Esophagus (tissue), 2 donors: ENCODE measurements at regions not wholly inside any gene's neighbourhood (a gene's known extent, or its start where the extent isn't known, plus 50 kb on each side); places are given as distances from the start of the nearest gene placed in this dataset.
"Not testable (repeated sequence)": the region's sequence is repeated elsewhere in the genome, so short reads cannot be mapped to it uniquely, and the experiment has no call there.

Source experiments
- H3K27ac ChIP-seq, 2 donors: one replicate each; pipeline ENCODE4 v1.5.1; 2013; ENCODE audit warnings: low read depth in 2 of 2, mild to moderate bottlenecking in 2 of 2, inconsistent platforms in 1 of 2, low read length in 1 of 2, moderate library complexity in 1 of 2
- H3K27me3 ChIP-seq, 2 donors: one replicate each; pipeline ENCODE4 v1.6.1; 2013; ENCODE audit warnings: low read length in 2 of 2, control low read depth in 1 of 2, mild to moderate bottlenecking in 1 of 2; ENCODE audit not compliant: insufficient read depth in 2 of 2, control insufficient read depth in 1 of 2
- H3K36me3 ChIP-seq, 2 donors: one replicate each; pipeline ENCODE4 v1.6.1; 2013; ENCODE audit warnings: low read length in 1 of 2; ENCODE audit not compliant: control insufficient read depth in 2 of 2, insufficient read depth in 2 of 2
- H3K4me1 ChIP-seq, 2 donors: one replicate each; pipeline ENCODE4 v1.6.1; 2013; ENCODE audit warnings: low read length in 1 of 2; ENCODE audit not compliant: control insufficient read depth in 2 of 2, insufficient read depth in 2 of 2
- H3K4me3 ChIP-seq, 2 donors: one replicate each; pipeline ENCODE4 v1.5.1; 2013; ENCODE audit warnings: low read length in 2 of 2, mild to moderate bottlenecking in 2 of 2, low read depth in 1 of 2, moderate library complexity in 1 of 2
- H3K9me3 ChIP-seq, 2 donors: one replicate each; pipeline ENCODE4 v1.6.1; 2013; ENCODE audit warnings: mild to moderate bottlenecking in 2 of 2, low read depth in 1 of 2, low read length in 1 of 2, moderate library complexity in 1 of 2; ENCODE audit not compliant: control insufficient read depth in 2 of 2, insufficient read depth in 1 of 2
- WGBS, 2 donors: extraction: QIAGEN DNeasy Blood & Tissue Kit; methylation state at CpG; one replicate each; pipeline ENCODE4 v1.1.7; 2013; 5-methylcytosine and 5-hydroxymethylcytosine counted together
- donor health status: healthy with polysubstance abuse.
- donor health status: Bipolar disorder and iron deficiency.

- H3K9me3 ChIP-seq, H3K4me3 ChIP-seq, H3K4me1 ChIP-seq, H3K27me3 ChIP-seq, H3K36me3 ChIP-seq, H3K27ac ChIP-seq: not testable (repeated sequence)
- 65 to 67% methylated on average over 4 to 5 of the region's 5 CpGs for WGBS, 2 donors
Measured at GRCh38 chr18:14250084-14250677, 117.9 kb upstream of the ZNF519 start.

GRCh38 chr18:14239224-14239623 is 107.0 kb upstream of the ZNF519 start:
- 85 to 90% methylated on average over 1 of the region's 1 CpG for WGBS, 2 donors

GRCh38 chr18:14236356-14237048 is 104.3 kb upstream of the ZNF519 start:
- WGBS, 2 donors = 75 to 79% methylated on average over 3 of the region's 3 CpGs
- not testable (repeated sequence) for H3K9me3 ChIP-seq, H3K4me3 ChIP-seq, H3K27ac ChIP-seq, H3K27me3 ChIP-seq, H3K36me3 ChIP-seq, H3K4me1 ChIP-seq

More at GRCh38 chr18:14239224-14239623, 107.0 kb upstream of the ZNF519 start:
- not testable (repeated sequence) for H3K4me3 ChIP-seq, H3K4me1 ChIP-seq, H3K36me3 ChIP-seq, H3K27ac ChIP-seq, H3K9me3 ChIP-seq, H3K27me3 ChIP-seq

GRCh38 chr18:14225286-14225679 is 93.0 kb upstream of the ZNF519 start:
- H3K4me3 ChIP-seq, H3K36me3 ChIP-seq, H3K27ac ChIP-seq, H3K27me3 ChIP-seq, H3K4me1 ChIP-seq: not testable (repeated sequence)
- H3K9me3 ChIP-seq = peaks cover 5 to 14% of the 10 kb centered on the region in 2 donors
- 64 to 68% methylated on average over 4 of the region's 4 CpGs for WGBS, 2 donors

GRCh38 chr18:14224551-14225285 is 92.5 kb upstream of the ZNF519 start:
- not testable (repeated sequence) for H3K27me3 ChIP-seq, H3K4me3 ChIP-seq, H3K4me1 ChIP-seq, H3K27ac ChIP-seq, H3K36me3 ChIP-seq
- 91 to 95% methylated on average over 27 of the region's 27 CpGs for WGBS, 2 donors
- H3K9me3 ChIP-seq = peaks cover 5 to 14% of the 10 kb centered on the region in 2 donors

GRCh38 chr18:14223919-14224318 is 91.7 kb upstream of the ZNF519 start:
- H3K36me3 ChIP-seq, H3K27ac ChIP-seq, H3K4me1 ChIP-seq, H3K4me3 ChIP-seq, H3K27me3 ChIP-seq: not testable (repeated sequence)
- 98 to 100% methylated on average over 11 to 16 of the region's 16 CpGs for WGBS, 2 donors
- peaks cover 5 to 14% of the 10 kb centered on the region in 2 donors for H3K9me3 ChIP-seq

- H3K27me3 ChIP-seq, H3K27ac ChIP-seq, H3K4me1 ChIP-seq, H3K4me3 ChIP-seq, H3K36me3 ChIP-seq: not testable (repeated sequence)
- peaks cover 5 to 14% of the 10 kb centered on the region in 2 donors for H3K9me3 ChIP-seq
- 96 to 97% methylated on average over 31 of the region's 31 CpGs for WGBS, 2 donors
Measured at GRCh38 chr18:14223231-14223822, 91.1 kb upstream of the ZNF519 start.

GRCh38 chr18:14222354-14223221 is 90.4 kb upstream of the ZNF519 start:
- not testable (repeated sequence) for H3K4me3 ChIP-seq, H3K4me1 ChIP-seq, H3K36me3 ChIP-seq, H3K27ac ChIP-seq, H3K27me3 ChIP-seq
- WGBS, 2 donors = 95% methylated on average over 31 of the region's 31 CpGs
- peaks cover 5 to 14% of the 10 kb centered on the region in 2 donors for H3K9me3 ChIP-seq

- no peaks in the 10 kb centered on the region for H3K27me3 ChIP-seq
- peaks cover 0 to 5% of the 10 kb centered on the region in 2 donors for H3K36me3 ChIP-seq
- H3K27ac ChIP-seq = no peak overlapping the region
- 88 to 95% methylated on average over 14 of the region's 14 CpGs for WGBS, 2 donors
- H3K4me1 ChIP-seq = no peaks in the 10 kb centered on the region
- H3K4me3 ChIP-seq = no peak overlapping the region
- peaks cover 5 to 14% of the 10 kb centered on the region in 2 donors for H3K9me3 ChIP-seq
Measured at GRCh38 chr18:14221689-14222088, 89.5 kb upstream of the ZNF519 start.
